ENCODE measurements at regions not wholly inside any gene's neighbourhood (a gene's known extent, or its start where the extent isn't known, plus 50 kb on each side); places are given as distances from the start of the nearest gene placed in this dataset.

DNA sequence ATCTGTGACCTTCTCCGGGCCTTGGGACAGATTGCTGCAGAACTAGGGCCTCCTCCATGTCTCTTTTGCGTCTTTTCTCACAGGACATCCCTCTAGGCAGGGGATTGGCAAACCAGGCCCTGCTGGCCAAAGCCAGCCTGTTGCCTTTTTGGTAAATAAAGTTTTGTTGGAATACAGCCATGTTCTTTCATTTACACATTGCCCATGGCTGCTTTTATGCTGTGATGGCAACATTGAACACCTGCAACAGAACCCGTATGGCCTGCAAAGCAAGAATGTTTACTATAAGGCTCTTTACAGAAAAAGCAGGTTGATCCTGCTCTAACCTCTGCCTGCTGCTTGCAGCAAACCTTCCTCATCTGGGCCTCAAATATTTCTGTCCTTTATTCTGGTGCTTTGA lies 56.8 kb upstream of the B3GAT1 start:
- Histone ChIP-seq H3K9me3 (no peaks in the 10 kb centered on the region), H3K4me3 (no peak overlapping the region), H3K27ac (no peak overlapping the region), H3K36me3 (no peaks in the 10 kb centered on the region), H3K4me1 (no peaks in the 10 kb centered on the region), H3K27me3 (no peaks in the 10 kb centered on the region)
- intact Hi-C loops (cut with DNase I; ENCODE audit: low total_unique reads), result no loop called here
- TF ChIP-seq, protein P1, sequence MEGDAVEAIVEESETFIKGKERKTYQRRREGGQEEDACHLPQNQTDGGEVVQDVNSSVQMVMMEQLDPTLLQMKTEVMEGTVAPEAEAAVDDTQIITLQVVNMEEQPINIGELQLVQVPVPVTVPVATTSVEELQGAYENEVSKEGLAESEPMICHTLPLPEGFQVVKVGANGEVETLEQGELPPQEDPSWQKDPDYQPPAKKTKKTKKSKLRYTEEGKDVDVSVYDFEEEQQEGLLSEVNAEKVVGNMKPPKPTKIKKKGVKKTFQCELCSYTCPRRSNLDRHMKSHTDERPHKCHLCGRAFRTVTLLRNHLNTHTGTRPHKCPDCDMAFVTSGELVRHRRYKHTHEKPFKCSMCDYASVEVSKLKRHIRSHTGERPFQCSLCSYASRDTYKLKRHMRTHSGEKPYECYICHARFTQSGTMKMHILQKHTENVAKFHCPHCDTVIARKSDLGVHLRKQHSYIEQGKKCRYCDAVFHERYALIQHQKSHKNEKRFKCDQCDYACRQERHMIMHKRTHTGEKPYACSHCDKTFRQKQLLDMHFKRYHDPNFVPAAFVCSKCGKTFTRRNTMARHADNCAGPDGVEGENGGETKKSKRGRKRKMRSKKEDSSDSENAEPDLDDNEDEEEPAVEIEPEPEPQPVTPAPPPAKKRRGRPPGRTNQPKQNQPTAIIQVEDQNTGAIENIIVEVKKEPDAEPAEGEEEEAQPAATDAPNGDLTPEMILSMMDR (IDR thresholded peaks at IDR 0.05), result no peak
- no peak for TF ChIP-seq POLR2A (IDR thresholded peaks at IDR 0.05)
- DNase-seq, result no peak

DNA sequence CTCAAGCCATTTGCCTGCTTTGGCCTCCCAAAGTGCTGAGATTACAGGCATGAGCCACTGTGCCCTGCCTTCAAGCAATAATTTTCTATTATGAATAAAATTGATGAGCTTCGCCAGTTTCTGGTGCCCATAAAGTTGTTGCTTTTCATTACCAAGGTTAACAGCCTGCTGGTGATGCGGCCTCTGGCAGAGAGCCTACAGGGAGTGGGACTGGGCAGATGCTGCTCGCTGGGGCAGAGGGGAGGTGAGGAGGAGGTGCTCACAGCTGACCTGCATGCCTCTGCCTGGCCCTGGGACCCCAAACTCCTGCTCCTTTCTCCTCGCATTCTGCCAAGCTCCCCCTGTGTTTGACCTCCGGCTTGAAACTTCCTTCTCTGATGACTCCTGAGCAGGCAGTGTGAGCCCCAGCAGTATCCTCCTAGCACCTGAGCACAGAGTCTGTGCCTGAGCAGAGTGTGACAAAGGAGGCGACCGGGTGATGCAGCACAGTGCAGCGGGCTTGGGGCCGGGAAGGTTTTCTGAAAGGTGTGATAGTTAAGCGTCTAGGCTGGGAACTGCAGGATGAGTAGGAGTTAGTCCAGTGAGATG lies 56.1 kb upstream of the B3GAT1 start:
- no peak overlapping the region for H3K4me3 ChIP-seq
- TF ChIP-seq POLR2A (IDR thresholded peaks at IDR 0.05), result no peak
- TF ChIP-seq, protein P1 (IDR thresholded peaks at IDR 0.05), result no peak
- no peak for DNase-seq
- H3K27me3 ChIP-seq, result no peaks in the 10 kb centered on the region
- H3K36me3 ChIP-seq, result no peaks in the 10 kb centered on the region
- no peaks in the 10 kb centered on the region for H3K9me3 ChIP-seq
- no peak overlapping the region for H3K27ac ChIP-seq
- H3K4me1 ChIP-seq, result no peaks in the 10 kb centered on the region
- intact Hi-C loops (cut with DNase I; ENCODE audit: low total_unique reads), result no loop called here

DNA sequence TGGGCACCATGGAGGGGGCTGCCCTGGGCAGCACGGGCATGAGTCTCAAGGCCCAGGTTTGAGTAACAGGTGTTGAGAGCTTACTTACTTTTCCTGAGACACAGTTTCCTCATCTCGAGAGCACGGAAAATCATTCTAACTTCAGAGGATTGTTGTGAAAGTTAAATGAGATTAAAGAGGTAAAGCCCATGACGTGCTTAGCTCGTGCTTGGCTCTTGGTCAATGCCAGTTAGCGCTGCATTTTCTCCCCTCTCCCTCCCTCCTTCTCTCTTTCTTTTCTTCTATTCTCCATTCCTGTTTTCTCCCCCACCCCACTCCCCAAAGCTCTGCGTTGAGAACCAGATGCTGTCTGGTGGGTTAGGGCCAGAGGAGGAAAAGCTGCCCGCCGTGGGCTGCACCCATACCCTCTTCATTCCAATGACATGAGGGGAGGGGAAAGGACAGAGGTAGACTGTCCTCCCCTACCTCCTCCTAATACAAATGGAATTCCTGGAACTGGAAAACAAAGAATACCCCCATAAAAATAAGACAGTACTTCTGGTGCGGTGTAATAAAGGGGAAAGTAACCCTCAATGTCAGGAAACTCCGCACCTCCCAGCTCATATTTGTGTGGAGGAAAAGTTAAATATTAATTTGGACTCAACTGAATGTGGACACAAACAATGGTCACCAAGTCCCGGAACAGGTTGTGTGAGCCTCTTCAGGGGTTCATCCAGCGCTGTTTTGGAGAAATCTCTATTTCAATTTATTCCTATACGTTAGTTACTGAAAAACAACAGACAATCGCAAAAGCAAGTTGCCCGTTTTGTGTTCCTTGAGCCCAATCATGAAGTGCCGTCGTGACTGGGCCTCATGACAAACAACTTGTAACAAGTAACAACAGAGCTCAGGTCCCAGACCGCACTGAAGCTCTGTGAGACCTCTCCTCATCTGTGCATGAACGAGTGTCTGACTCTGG lies 54.8 kb upstream of the B3GAT1 start:
- no peak for TF ChIP-seq POLR2A (IDR thresholded peaks at IDR 0.05)
- TF ChIP-seq, protein P1 (IDR thresholded peaks at IDR 0.05), result no peak
- no peak overlapping the region for H3K4me3 ChIP-seq
- intact Hi-C loops (cut with DNase I; ENCODE audit: low total_unique reads), result no loop called here
- H3K27me3 ChIP-seq, result no peaks in the 10 kb centered on the region
- no peaks in the 10 kb centered on the region for H3K36me3 ChIP-seq
- no peak overlapping the region for H3K27ac ChIP-seq
- DNase-seq, result no peak
- no peaks in the 10 kb centered on the region for H3K9me3 ChIP-seq
- no peaks in the 10 kb centered on the region for H3K4me1 ChIP-seq

DNA sequence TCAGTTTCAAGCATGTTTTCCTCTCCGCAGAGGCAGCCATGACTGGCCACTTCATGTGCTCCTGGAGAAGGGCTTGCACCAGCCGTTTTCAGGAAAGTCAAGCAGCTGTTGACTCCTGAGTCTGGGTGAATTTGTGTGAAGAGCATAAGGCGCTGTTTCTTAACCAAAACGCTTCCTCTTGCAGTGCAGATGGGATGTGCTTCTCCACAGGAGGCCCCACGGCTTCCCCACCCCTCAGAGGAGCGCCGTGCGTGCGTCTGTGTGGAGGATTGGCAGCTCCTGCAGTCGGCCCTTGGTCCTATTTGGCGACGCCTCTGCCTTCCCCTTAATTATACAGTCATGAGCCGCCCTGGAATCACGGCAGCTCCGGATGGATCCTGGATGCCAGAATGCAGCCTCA lies 54.1 kb upstream of the B3GAT1 start:
- no peak for DNase-seq
- Histone ChIP-seq H3K36me3 (no peaks in the 10 kb centered on the region), H3K27ac (no peak overlapping the region), H3K27me3 (no peaks in the 10 kb centered on the region), H3K4me1 (no peaks in the 10 kb centered on the region), H3K4me3 (no peak overlapping the region), H3K9me3 (no peaks in the 10 kb centered on the region)
- intact Hi-C loops (cut with DNase I; ENCODE audit: low total_unique reads), result no loop called here
- TF ChIP-seq POLR2A (IDR thresholded peaks at IDR 0.05), result no peak
- TF ChIP-seq, protein P1 (IDR thresholded peaks at IDR 0.05), result no peak

Measured in uterus (tissue), 3 donors.